ENCODE measurements at regions not wholly inside any gene's neighbourhood (a gene's known extent, or its start where the extent isn't known, plus 50 kb on each side); places are given as distances from the start of the nearest gene placed in this dataset.
"Not testable (repeated sequence)": the region's sequence is repeated elsewhere in the genome, so short reads cannot be mapped to it uniquely, and the experiment has no call there.

- TF ChIP-seq, protein P1, sequence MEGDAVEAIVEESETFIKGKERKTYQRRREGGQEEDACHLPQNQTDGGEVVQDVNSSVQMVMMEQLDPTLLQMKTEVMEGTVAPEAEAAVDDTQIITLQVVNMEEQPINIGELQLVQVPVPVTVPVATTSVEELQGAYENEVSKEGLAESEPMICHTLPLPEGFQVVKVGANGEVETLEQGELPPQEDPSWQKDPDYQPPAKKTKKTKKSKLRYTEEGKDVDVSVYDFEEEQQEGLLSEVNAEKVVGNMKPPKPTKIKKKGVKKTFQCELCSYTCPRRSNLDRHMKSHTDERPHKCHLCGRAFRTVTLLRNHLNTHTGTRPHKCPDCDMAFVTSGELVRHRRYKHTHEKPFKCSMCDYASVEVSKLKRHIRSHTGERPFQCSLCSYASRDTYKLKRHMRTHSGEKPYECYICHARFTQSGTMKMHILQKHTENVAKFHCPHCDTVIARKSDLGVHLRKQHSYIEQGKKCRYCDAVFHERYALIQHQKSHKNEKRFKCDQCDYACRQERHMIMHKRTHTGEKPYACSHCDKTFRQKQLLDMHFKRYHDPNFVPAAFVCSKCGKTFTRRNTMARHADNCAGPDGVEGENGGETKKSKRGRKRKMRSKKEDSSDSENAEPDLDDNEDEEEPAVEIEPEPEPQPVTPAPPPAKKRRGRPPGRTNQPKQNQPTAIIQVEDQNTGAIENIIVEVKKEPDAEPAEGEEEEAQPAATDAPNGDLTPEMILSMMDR (IDR thresholded peaks at IDR 0.05), result no peak
- no peak overlapping the region for H3K27ac ChIP-seq
- H3K4me3 ChIP-seq, result no peak overlapping the region
- no peak for DNase-seq (ENCODE audit: low spot score)
Observed at GRCh38 chr18:73681398-73681797, 466.2 kb downstream of the FBXO15 start.

GRCh38 chr18:73679941-73680712 lies 467.5 kb downstream of the FBXO15 start:
- TF ChIP-seq, protein P1 (IDR thresholded peaks at IDR 0.05), result no peak
- DNase-seq (ENCODE audit: low spot score), result no peak
- H3K27ac ChIP-seq, result no peak overlapping the region
- H3K4me3 ChIP-seq, result no peak overlapping the region

GRCh38 chr18:73677450-73677849 lies 470.2 kb downstream of the FBXO15 start:
- TF ChIP-seq, protein P1 (IDR thresholded peaks at IDR 0.05), result no peak

DNA sequence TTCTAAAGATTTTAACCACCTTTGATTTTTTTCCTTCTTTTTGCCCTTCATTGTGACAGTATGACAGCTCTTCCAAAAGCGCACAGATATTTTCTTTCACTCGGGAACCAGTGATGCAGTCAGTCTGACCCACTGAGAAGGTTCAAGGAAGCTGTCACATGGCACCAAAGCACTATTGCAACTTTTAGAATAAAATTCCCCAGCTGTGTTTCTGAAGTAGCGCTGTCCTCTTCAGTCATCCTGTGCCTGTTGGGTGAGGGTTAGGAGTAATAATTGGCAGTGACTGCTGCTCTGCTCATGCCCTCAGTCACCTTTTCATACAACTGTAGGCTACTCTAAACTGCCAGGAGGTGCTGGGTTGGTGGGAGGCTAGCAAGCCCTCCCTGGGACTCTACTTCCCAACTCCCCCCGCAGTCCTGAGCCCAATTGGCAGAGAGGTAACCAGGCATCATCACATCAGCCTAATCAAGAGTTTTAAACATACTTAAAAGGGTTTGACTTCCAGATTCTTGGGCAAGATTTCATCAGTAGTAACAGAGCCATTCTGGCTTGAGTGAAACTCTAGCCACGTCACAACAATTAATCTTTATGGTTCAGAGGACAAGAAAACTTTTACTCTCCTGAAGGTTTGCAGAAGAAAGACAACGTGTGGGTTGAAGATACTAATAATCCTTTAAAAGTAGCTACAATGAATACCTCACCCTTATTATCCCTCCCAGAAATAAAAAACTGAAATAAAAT lies 473.3 kb downstream of the FBXO15 start:
- DNase-seq (ENCODE audit: low spot score), result no peak
- Histone ChIP-seq H3K27ac (no peak overlapping the region), H3K4me3 (no peak overlapping the region)
- TF ChIP-seq, protein P1 (IDR thresholded peaks at IDR 0.05), result no peak

More at GRCh38 chr18:73677450-73677849, 470.2 kb downstream of the FBXO15 start:
- no peak for DNase-seq (ENCODE audit: low spot score)
- no peak overlapping the region for H3K27ac ChIP-seq
- H3K4me3 ChIP-seq, result no peak overlapping the region

DNA sequence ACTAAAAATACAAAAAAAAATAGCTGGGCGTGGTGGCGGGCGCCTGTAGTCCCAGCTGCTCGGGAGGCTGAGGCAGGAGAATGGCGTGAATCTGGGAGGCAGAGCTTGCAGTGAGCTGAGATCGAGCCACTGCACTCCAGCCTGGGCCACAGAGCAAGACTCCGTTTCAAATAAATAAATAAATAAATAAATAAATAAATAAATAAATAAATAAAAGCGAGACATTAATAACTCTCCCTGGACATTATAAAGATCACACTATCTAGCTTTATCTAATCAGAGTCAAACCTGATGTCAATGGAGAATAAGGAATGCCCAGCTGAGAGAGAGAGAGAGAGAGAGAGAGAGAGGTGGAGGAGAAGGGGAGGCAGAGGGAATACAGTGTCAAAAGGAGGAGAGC lies 476.2 kb downstream of the FBXO15 start:
- H3K27ac ChIP-seq; H3K4me3 ChIP-seq; DNase-seq (ENCODE audit: low spot score): not testable (repeated sequence)

DNA sequence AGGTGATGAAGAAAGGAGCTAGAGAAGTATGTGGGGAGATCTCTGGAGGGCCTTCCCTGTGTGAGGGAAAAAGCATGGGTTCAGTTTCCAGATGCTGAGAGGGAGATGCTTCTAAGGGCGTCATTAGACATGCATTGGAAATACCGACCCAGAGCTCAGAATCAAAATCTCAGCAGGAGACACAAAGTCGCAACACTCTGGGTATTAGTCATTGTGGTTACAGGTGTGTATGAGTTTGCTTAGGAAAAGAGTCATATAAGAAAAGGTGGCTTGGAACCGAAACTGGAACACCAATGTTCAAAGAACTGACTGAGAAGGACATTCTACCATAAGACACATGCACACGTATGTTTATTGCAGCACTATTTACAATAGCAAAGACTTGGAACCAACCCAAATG lies 477.1 kb downstream of the FBXO15 start:
- no peak overlapping the region for H3K27ac ChIP-seq
- TF ChIP-seq, protein P1 (IDR thresholded peaks at IDR 0.05), result no peak
- no peak for DNase-seq (ENCODE audit: low spot score)
- H3K4me3 ChIP-seq, result no peak overlapping the region

GRCh38 chr18:73670039-73670438 lies 477.6 kb downstream of the FBXO15 start:
- H3K4me3 ChIP-seq, result no peak overlapping the region
- TF ChIP-seq, protein P1 (IDR thresholded peaks at IDR 0.05), result no peak
- no peak overlapping the region for H3K27ac ChIP-seq
- no peak for DNase-seq (ENCODE audit: low spot score)

All from coronary artery (tissue), 2 donors.